GM21825 (cell line): ENCODE measurements at regions not wholly inside any gene's neighbourhood (a gene's known extent, or its start where the extent isn't known, plus 50 kb on each side); places are given as distances from the start of the nearest gene placed in this dataset.

ENCODE experiments used
- ATAC-seq: cut with Tn5 transposase; IDR thresholded peaks from one replicate; pipeline ENCODE4 v1.9.1; 2021; ENCODE audit warnings: mild to moderate bottlenecking, moderate library complexity; ENCODE audit not compliant: unreplicated experiment

DNA sequence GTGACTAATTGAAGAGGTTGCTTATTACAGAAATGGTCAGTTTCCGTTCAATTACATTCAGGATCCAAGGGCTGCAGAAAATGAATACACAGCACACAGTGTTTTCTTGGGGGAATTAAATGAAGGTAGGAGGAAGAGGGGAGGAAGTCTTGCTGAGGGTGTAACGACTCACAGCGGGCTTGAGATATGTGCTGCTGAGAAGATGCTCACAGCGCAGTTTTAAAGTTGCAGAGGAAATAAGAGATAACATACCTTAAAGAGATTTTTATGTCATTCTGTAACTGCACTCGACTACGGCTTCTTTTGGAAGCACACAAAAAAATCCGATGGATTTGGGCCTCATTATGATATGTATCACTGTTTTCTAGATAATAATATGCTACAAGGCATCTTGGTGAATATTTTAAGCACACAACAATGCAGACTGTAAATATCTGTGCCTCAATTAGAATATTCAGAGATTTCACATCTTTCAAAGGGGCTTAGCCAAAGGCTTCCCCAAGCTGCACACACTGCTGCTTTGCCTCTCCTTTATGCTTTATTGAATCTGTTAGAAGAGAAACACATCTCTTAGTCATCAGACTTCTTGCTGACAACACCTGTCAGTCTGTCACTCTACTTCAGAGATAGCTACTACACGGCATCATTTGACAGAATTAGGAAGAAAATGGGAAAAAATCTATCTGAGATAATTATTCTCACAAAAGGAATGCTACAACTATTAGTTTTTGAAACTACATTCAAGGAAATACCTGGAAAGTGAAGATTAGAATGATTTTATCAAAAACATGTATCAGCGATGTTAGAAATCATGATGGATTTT, 773.2 kb downstream of the OTOL1 start:
- ATAC-seq = no peak

DNA sequence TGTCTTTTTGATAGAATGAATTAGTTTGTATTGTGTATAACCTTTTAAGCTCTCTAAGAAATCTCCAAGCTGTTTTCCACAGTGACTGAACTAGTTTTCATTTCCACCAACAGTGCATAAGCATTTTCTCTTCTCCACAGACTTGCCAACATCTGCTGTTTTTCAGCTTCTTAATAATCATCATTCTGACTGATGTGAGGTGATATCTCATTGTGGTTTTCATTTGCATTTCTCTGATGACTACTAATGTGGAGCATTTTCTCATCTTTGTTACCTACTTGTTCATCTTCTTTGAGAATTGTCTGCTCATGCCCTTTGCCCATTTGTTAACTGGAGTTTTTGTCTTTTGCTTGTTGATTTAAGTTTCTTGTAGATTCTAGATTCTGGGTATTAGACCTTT, 777.5 kb downstream of the OTOL1 start:
- no peak for ATAC-seq

DNA sequence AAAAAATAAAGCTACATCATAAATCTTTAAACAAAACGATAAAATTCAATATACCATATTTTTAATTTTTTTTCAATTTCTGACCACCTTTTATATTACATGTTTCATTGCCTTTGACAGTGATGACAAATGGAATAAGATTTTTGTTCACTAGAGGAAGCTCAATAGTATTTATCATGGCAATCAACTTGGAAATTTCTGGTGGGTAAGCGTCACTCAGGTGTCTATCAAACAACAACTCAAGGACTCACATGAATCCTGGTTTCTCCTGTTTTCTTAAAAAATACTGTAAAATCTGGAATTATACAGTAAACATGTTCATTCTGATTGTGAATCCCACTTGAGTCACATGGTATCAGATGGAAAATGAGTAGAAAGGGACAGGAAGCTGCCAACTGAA, 782.2 kb downstream of the OTOL1 start:
- ATAC-seq = no peak

DNA sequence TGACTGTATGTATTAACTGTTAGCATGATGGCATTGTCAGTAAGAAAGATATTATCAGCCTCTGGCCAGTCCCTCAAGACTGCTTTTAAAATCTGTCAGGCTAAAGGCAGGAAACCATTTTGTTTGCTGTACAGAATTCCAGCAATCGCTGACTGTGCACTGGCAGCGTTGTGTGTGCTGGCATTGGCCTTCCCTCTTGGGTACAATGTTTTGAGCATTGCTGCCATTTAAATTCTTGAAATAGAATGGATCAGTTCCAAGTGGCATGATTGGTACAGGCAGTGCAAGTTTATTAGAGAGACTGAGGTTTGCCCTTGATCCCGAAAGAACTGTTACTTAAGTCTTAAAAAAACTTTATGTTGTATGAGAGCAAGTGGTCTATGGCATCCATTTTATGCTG, 788.7 kb downstream of the OTOL1 start:
- no peak for ATAC-seq

DNA sequence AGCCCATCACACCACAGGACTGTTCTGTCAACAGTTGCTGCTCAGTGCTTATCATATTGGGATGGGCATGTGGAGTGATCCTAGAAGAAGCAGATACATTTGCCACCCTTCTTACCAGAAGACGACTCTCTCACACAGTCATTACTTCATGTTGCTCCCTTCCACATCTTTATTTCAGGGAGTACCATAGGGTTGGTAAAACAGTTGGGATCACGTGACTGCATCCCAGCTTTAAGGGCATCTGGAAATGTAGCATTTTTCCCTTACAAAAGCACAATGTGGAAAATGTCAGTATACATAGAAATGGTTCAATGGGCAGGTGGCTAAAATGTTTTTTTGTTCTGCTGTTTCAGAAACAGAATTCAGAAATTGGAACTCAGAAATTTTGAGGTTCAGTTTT, 791.0 kb downstream of the OTOL1 start:
- ATAC-seq = no peak

DNA sequence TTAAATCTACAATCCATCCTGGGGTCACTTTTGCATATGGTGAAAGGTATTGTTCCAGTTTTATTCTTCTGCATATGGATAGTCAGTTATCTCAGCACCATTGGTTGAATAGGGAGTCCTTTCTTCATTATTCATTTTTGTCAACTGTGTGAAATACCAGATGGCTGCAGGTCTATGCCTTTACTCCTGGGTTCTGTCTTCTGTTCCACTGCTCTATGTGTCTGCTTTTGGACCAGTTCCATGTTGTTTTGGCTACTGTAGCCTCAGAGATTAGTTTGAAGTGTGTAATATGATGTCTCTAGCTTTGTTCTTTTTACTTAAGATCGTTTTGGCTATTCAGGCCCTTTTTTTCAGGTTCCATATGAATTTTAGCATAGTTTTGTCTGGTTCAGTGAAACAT, 795.8 kb downstream of the OTOL1 start:
- no peak for ATAC-seq

DNA sequence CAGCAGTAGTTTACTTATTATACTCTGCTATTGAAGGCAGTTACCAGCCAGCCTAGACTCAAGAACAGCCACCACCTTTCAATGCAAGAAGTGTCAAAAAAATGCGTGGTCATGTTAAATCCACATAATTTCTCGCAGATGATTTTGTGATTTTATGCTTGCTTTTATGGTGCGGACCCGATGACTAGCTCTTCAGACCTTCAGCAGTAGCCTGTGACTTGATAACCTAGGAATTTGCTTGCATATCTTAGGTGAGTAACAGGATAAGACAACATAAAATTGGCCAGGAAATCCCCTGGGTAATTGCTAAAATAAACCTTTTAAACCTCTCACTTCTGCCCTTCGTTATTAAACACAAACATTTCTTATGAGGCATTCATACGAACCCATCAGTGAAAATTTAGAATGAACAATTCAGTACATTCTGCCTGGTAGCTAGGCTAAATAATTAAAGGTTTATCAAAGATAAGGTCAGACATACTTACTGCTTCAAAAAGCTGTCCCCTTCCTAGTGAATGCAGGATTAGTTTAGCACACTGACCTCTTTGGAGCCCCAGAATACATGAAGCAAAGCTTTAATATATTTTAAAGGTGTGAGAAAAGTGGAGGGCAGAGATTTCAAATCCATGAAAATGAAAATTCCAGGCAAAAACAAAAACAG, 798.8 kb downstream of the OTOL1 start:
- no peak for ATAC-seq

DNA sequence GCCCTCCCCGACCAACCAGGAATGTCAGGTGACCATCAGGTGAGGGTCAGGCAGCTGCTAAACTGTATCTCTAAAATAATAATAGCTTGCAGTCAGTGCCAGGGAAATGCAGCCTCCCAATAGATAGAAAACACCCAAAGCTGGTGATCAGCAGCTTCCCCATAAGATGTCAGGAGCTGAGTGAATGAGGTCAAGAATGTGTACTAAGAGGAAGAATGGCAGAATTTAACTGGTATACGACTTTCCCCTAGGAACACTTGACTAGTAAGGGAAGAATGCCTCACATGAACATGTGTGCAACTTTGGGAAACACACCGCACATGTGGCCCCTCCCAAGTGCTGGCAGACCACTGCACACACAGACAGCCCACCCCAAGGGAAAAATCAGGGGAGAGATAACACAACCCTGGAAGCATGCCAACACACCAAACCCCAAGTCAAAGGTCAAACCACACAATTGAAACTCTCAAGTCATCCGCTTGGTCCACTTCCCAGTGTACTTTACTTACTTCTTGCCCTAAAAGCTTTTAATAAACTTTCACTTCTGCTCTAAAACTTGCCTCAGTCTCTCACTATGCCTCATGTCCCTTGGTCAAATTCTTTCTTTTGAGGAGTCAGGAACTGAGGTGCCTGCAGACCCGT, 806.5 kb downstream of the OTOL1 start:
- ATAC-seq = no peak

DNA sequence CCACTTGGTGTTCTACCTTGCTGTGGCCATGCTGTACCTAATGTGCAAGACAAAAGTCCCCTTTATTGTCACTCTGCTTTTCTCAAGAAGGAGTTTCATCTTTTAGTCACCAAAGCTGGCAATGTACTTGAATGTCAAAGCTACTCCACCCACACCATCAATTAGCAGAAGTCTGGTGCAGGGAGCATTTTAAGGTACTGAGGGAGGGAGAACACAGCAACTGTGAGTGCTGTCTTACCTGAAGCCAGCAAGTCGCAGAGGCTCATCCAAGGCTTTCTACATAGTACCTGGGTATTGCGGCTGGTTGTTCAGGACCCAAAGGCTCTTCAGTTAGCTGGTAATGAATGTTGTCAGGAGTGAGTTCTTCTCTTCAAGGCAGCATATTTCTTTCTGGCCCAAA, 820.4 kb downstream of the OTOL1 start:
- ATAC-seq = no peak

DNA sequence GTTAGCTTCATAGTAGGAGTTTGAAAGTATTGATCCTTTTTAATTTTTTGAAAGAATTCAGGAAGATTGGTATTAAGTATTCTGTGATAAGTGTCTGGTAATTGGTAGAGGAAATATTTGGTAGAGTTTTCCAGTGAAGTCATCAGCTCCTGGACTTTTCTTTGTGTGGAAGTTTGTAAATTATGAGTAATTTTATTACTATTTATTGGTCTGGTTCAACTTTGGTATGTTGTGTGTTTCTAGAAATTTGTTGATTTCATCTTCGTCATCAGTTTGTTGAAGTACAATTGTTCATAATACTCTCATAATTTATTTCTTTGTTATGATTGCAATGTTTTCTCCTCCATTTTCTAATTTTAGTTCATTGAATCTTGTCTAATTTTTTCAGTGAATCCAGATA, 832.0 kb downstream of the OTOL1 start:
- no peak for ATAC-seq

DNA sequence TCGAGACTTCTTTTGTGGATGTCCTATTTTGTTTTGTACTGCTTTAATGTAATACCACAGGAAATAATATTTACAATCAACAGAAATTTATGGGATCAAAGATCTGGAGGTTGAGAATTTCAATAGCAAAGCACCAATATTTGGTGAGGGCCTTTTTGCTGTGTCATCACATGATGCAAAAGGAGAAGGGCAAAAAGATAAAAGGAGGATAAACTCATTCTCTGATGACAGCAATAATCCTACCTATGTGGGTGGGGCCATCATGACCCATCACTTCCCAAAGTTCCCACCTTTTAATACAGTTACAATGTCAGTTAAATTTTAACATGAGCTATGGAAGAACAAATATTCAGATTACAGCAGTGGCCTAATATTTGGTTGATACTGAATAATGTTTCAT, 832.9 kb downstream of the OTOL1 start:
- no peak for ATAC-seq

DNA sequence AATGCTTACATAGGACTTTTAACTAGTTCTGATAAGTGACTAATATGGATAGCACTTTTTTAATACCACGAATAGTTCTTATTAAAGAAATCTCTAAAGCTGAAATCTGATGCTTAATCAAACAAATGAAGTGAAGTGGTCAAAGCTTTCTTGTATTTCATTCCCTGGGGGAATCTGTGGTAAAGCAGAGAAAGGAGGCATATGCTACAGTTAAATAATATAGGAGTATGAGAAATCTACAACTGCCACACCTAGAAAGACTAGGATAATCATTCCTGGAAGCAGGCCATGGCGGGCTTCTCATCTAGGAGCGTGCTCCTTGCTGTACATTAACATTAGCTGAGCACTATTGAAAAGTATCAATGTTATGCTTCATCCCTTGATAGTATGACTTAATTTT, 835.7 kb downstream of the OTOL1 start:
- no peak for ATAC-seq

DNA sequence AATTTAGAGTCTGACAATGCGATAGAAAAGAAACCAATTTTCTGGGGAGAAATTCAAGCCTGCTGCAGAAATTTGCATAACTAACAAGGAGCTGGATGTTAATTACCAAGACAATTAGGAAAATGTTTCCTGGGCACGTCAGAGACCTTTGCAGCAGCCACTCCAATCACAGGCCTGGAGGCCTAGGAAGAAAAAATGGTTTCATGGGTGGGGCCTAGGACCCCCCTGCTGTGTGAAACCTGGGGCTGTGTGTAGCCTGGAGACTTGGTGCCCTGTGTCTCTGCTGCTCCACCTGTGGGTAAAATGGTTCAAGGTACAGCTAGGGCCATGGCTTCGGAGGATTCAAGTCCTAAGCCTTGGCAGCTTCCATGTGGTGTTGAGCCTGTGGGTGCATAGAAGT, 837.9 kb downstream of the OTOL1 start:
- ATAC-seq = no peak

DNA sequence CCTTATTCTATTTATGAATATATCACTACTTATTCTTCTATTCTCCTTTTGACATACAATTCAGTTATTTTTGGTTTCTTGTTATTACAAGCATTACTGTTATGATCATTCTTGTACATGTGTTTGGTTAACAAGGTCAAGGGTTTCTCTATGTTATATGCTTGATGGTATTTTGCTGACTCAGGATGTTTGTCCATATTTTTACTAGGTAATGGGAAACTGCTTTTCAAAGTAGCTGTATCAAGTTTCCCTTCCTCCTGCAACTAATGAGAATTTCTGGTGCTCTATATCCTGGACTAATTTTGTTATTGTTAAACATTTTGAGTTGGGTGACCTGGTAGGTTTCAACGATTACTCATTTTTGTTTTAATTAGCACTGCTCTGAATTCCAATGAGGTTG, 841.0 kb downstream of the OTOL1 start:
- no peak for ATAC-seq

DNA sequence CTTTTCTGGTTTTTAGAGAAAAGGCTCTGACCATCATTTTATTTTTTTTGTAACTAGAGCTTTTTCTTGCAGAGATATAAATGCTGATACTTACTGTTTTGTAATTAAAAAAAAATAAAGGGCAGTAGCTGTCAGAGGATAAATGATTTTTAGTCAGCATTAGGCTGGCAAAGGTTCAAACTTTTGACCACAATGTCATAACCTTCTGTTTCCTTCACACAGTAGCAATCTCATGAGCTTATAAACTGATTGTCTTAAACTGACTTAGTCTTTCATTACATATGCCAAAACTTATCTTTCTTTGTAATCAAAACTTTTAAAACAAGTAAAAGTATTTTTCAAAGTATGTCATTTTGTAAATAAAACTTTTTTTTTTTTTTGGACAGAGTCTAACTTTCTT, 841.9 kb downstream of the OTOL1 start:
- no peak for ATAC-seq

DNA sequence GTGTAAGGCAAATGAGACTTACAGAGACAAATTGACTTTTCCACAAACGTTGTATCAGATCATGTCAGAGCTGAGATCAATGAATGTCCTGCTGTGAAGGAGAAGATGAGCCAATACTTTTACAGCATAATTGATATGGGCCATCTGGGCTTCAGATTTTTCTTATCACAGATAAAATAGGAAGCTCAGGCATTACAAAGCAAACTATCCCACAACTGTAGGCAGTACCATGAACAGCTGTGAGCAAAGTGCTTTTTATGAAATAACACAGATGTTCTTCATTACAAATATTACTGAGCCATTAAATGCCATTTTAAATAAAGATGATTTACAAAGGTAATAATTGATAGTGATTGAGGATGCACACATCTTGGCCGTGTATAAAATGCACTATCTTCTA, 852.3 kb downstream of the OTOL1 start:
- no peak for ATAC-seq

DNA sequence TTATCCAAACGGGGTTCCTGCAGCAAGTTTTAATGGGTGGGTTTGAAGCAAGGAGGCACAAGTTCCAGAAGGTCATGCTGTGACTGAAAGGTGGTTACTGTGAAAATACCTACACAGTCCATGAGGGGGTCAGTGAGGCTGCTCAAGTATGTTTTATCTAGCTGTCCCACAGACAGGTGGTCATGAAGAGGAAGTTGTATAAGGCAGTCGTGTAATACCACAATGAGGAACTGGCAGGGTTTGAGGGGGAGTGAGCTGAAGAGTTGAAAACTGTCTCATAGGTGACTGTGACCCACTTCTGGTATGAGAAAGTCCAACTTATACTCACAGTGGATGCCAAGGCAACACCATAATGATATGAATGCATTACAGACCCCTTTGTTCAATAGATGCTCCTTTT, 856.8 kb downstream of the OTOL1 start:
- no peak for ATAC-seq

DNA sequence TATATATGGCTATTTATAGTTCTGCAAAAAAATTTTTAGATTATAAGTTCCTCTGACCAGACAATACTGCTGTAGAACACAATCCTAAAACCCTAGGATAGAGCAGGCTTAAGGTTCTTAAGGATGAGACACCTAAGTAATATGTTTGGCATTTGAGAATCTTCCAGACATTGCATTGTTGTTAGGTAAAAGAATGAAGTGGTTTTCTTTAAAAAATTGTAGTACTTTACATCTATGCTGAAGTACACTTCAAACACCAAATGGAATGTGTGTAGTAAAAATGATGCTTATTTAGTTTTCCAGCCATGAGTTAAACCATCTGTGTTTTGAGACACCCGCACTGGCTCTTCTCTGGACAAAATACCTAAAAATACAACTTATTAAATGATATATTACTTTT, 857.7 kb downstream of the OTOL1 start:
- no peak for ATAC-seq

DNA sequence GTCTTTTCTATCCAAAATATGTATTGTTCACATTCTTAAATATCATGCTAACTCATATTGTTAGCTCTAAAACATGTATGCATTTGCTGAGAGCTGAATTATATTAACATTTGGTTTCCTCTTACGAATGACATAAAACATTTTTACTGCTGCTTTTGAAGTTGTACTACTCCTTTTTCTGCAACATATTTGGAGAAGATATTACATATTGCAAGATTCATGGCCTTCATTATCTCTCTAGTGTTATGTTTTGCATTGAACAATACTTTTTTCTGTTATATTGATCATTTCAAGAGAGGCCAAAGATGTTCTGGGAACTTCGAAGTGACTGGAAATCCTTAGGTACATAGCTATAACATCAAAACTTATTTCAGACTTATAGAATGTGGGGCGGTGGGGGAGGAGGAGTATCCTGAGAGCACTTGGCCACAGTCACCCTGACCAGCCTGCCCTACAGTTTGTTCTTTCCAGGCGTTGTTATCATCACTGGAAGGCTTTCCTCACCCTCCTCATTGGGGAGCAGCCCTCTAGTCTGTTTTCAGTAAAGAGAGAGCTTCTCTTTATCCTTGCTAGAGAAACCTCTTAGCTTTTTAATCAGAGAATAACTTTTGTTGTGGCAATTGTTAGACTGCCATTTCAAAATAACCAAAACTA, 868.6 kb downstream of the OTOL1 start:
- ATAC-seq = no peak

DNA sequence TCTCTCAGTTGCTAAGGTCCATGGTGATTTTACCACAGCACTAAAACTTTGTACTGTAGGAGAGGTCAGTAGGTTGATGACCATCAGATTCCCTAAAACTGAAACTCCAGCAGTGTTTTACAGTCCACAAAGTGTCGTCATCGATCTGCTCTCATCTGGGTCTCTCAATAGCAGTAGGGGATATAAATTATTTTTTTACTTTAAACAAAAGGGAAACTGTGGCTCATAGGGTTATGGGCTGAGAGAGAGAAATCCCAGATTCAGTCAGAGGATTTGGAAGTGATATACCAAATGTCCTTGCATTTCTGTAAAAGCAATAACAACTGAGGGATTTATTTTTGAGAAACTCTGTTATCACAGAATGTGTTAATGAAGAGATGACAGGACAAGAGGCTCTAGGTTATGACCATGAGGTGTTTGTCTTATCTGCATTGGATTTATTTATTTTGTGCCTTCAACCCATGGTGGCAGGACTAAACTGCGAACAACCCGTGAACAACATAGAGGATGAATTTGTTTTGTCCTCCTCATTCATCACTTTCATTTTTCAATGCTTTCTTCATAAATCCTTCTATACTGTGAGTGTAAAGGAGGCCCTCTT, 869.7 kb downstream of the OTOL1 start:
- ATAC-seq = no peak
